Activated CD4-positive, alpha-beta memory T cell treated with anti-CD3 and anti-CD28 coated beads, Interleukin-2, amount 10 ng/mL, durations not matched to agents 7 days and 5 days (primary cell): ENCODE measurements at regions not wholly inside any gene's neighbourhood (a gene's known extent, or its start where the extent isn't known, plus 50 kb on each side); places are given as distances from the start of the nearest gene placed in this dataset.

Experiments used
- CTCF ChIA-PET: fragments of 350-600 bp; sonication (Branson Sonifier 250); formaldehyde crosslinking; loops from one replicate; lab custom pipeline; 2021; ENCODE audit warnings: antibody characterized with exemption, inconsistent platforms; lab: Charles Lee
- POLR2A ChIA-PET: fragments of 350-600 bp; sonication (Branson Sonifier 250); formaldehyde crosslinking; loops from one replicate; lab custom pipeline; 2021; ENCODE audit warnings: antibody characterized with exemption; lab: Charles Lee
- DNase-seq: peaks from one replicate; pipeline ENCODE4 v3.0.0-alpha.2; 2020
- H3K27ac Mint-ChIP-seq: one replicate; pipeline ENCODE4 v1.8.0; 2021; ENCODE audit warnings: mild to moderate bottlenecking, mixed read lengths
- H3K27me3 Mint-ChIP-seq: one replicate; pipeline ENCODE4 v1.8.0; 2021; ENCODE audit warnings: mixed read lengths
- H3K36me3 Mint-ChIP-seq: one replicate; pipeline ENCODE4 v1.8.0; 2021; ENCODE audit warnings: low read depth, mixed read lengths
- H3K4me1 Mint-ChIP-seq: one replicate; pipeline ENCODE4 v1.8.0; 2021; ENCODE audit warnings: mixed read lengths
- H3K4me3 Mint-ChIP-seq: one replicate; pipeline ENCODE4 v1.8.0; 2021; ENCODE audit warnings: mild to moderate bottlenecking, mixed read lengths
- H3K9me3 Mint-ChIP-seq: one replicate; pipeline ENCODE4 v1.8.0; 2021; ENCODE audit warnings: mixed read lengths

- Mint-ChIP-seq H3K36me3 (no peaks in the 10 kb centered on the region), H3K9me3 (no peaks in the 10 kb centered on the region), H3K27ac (no peak overlapping the region), H3K4me1 (no peaks in the 10 kb centered on the region), H3K4me3 (no peak overlapping the region), H3K27me3 (no peaks in the 10 kb centered on the region)
- ChIA-PET POLR2A (no interaction called here), CTCF (no interaction called here)
- no peak for DNase-seq
Measured at GRCh38 chr2:16318474-16319195, 347.0 kb downstream of the CYRIA start.

GRCh38 chr2:16318051-16318450 is 347.6 kb downstream of the CYRIA start:
- CTCF ChIA-PET: no interaction called here
- no peaks in the 10 kb centered on the region for H3K4me1 Mint-ChIP-seq
- POLR2A ChIA-PET: no interaction called here
- no peak overlapping the region for H3K27ac Mint-ChIP-seq
- DNase-seq: no peak
- no peak overlapping the region for H3K4me3 Mint-ChIP-seq
- H3K9me3 Mint-ChIP-seq: no peaks in the 10 kb centered on the region
- no peaks in the 10 kb centered on the region for H3K27me3 Mint-ChIP-seq
- no peaks in the 10 kb centered on the region for H3K36me3 Mint-ChIP-seq

GRCh38 chr2:16317211-16317830 is 348.3 kb downstream of the CYRIA start:
- CTCF ChIA-PET: no interaction called here
- POLR2A ChIA-PET: no interaction called here
- H3K27me3 Mint-ChIP-seq: no peaks in the 10 kb centered on the region
- H3K36me3 Mint-ChIP-seq: no peaks in the 10 kb centered on the region
- H3K4me1 Mint-ChIP-seq: no peaks in the 10 kb centered on the region
- H3K27ac Mint-ChIP-seq: no peak overlapping the region
- H3K9me3 Mint-ChIP-seq: no peaks in the 10 kb centered on the region
- DNase-seq: no peak
- no peak overlapping the region for H3K4me3 Mint-ChIP-seq

GRCh38 chr2:16316456-16317210 is 349.0 kb downstream of the CYRIA start:
- no peak overlapping the region for H3K4me3 Mint-ChIP-seq
- H3K36me3 Mint-ChIP-seq: no peaks in the 10 kb centered on the region
- no peaks in the 10 kb centered on the region for H3K4me1 Mint-ChIP-seq
- no peaks in the 10 kb centered on the region for H3K9me3 Mint-ChIP-seq
- POLR2A ChIA-PET: no interaction called here
- no peak overlapping the region for H3K27ac Mint-ChIP-seq
- CTCF ChIA-PET: no interaction called here
- DNase-seq: no peak
- H3K27me3 Mint-ChIP-seq: no peaks in the 10 kb centered on the region

GRCh38 chr2:16315908-16316307 is 349.7 kb downstream of the CYRIA start:
- no peaks in the 10 kb centered on the region for H3K27me3 Mint-ChIP-seq
- no peaks in the 10 kb centered on the region for H3K36me3 Mint-ChIP-seq
- CTCF ChIA-PET: no interaction called here
- POLR2A ChIA-PET: no interaction called here
- H3K4me1 Mint-ChIP-seq: no peaks in the 10 kb centered on the region
- H3K27ac Mint-ChIP-seq: no peak overlapping the region
- no peak for DNase-seq
- no peaks in the 10 kb centered on the region for H3K9me3 Mint-ChIP-seq
- H3K4me3 Mint-ChIP-seq: no peak overlapping the region

- no peaks in the 10 kb centered on the region for H3K9me3 Mint-ChIP-seq
- no peak for DNase-seq
- no peaks in the 10 kb centered on the region for H3K27me3 Mint-ChIP-seq
- no peak overlapping the region for H3K27ac Mint-ChIP-seq
- ChIA-PET CTCF (no interaction called here), POLR2A (no interaction called here)
- no peak overlapping the region for H3K4me3 Mint-ChIP-seq
- no peaks in the 10 kb centered on the region for H3K36me3 Mint-ChIP-seq
- no peaks in the 10 kb centered on the region for H3K4me1 Mint-ChIP-seq
Measured at GRCh38 chr2:16315458-16315835, 350.2 kb downstream of the CYRIA start.

- H3K27ac Mint-ChIP-seq: no peak overlapping the region
- CTCF ChIA-PET: no interaction called here
Measured at GRCh38 chr2:16314691-16315457, 350.8 kb downstream of the CYRIA start.

GRCh38 chr2:16314001-16314400 is 351.6 kb downstream of the CYRIA start:
- Mint-ChIP-seq H3K36me3 (no peaks in the 10 kb centered on the region), H3K9me3 (no peaks in the 10 kb centered on the region), H3K4me3 (no peak overlapping the region), H3K27me3 (no peaks in the 10 kb centered on the region), H3K27ac (no peak overlapping the region), H3K4me1 (no peaks in the 10 kb centered on the region)
- CTCF ChIA-PET: no interaction called here
- POLR2A ChIA-PET: no interaction called here
- DNase-seq: no peak

More at GRCh38 chr2:16314691-16315457, 350.8 kb downstream of the CYRIA start:
- H3K4me1 Mint-ChIP-seq: no peaks in the 10 kb centered on the region
- H3K9me3 Mint-ChIP-seq: no peaks in the 10 kb centered on the region
- H3K27me3 Mint-ChIP-seq: no peaks in the 10 kb centered on the region
- no peak for DNase-seq
- no peak overlapping the region for H3K4me3 Mint-ChIP-seq
- H3K36me3 Mint-ChIP-seq: no peaks in the 10 kb centered on the region
- POLR2A ChIA-PET: no interaction called here

GRCh38 chr2:16313235-16313975 is 352.2 kb downstream of the CYRIA start:
- CTCF ChIA-PET: no interaction called here
- H3K4me1 Mint-ChIP-seq: no peaks in the 10 kb centered on the region
- no peak for DNase-seq

GRCh38 chr2:16312771-16313170 is 352.9 kb downstream of the CYRIA start:
- Mint-ChIP-seq H3K4me3 (no peak overlapping the region), H3K36me3 (no peaks in the 10 kb centered on the region), H3K9me3 (no peaks in the 10 kb centered on the region), H3K4me1 (no peaks in the 10 kb centered on the region), H3K27ac (no peak overlapping the region), H3K27me3 (no peaks in the 10 kb centered on the region)
- ChIA-PET POLR2A (no interaction called here), CTCF (no interaction called here)
- no peak for DNase-seq

More at GRCh38 chr2:16313235-16313975, 352.2 kb downstream of the CYRIA start:
- Mint-ChIP-seq H3K4me3 (no peak overlapping the region), H3K9me3 (no peaks in the 10 kb centered on the region), H3K27me3 (no peaks in the 10 kb centered on the region), H3K36me3 (no peaks in the 10 kb centered on the region), H3K27ac (no peak overlapping the region)
- POLR2A ChIA-PET: no interaction called here

GRCh38 chr2:16311521-16312440 is 353.9 kb downstream of the CYRIA start:
- H3K27ac Mint-ChIP-seq: no peak overlapping the region
- DNase-seq: no peak
- no peaks in the 10 kb centered on the region for H3K36me3 Mint-ChIP-seq
- no peak overlapping the region for H3K4me3 Mint-ChIP-seq
- POLR2A ChIA-PET: no interaction called here
- CTCF ChIA-PET: no interaction called here
- no peaks in the 10 kb centered on the region for H3K27me3 Mint-ChIP-seq
- H3K9me3 Mint-ChIP-seq: no peaks in the 10 kb centered on the region
- no peaks in the 10 kb centered on the region for H3K4me1 Mint-ChIP-seq

GRCh38 chr2:16308816-16309215 is 356.8 kb downstream of the CYRIA start:
- Mint-ChIP-seq H3K27ac (no peak overlapping the region), H3K9me3 (no peaks in the 10 kb centered on the region), H3K4me3 (no peak overlapping the region), H3K27me3 (no peaks in the 10 kb centered on the region), H3K4me1 (no peaks in the 10 kb centered on the region), H3K36me3 (no peaks in the 10 kb centered on the region)
- ChIA-PET CTCF (no interaction called here), POLR2A (no interaction called here)
- DNase-seq: no peak
